ENCODE measurements at regions not wholly inside any gene's neighbourhood (a gene's known extent, or its start where the extent isn't known, plus 50 kb on each side); places are given as distances from the start of the nearest gene placed in this dataset.

DNA sequence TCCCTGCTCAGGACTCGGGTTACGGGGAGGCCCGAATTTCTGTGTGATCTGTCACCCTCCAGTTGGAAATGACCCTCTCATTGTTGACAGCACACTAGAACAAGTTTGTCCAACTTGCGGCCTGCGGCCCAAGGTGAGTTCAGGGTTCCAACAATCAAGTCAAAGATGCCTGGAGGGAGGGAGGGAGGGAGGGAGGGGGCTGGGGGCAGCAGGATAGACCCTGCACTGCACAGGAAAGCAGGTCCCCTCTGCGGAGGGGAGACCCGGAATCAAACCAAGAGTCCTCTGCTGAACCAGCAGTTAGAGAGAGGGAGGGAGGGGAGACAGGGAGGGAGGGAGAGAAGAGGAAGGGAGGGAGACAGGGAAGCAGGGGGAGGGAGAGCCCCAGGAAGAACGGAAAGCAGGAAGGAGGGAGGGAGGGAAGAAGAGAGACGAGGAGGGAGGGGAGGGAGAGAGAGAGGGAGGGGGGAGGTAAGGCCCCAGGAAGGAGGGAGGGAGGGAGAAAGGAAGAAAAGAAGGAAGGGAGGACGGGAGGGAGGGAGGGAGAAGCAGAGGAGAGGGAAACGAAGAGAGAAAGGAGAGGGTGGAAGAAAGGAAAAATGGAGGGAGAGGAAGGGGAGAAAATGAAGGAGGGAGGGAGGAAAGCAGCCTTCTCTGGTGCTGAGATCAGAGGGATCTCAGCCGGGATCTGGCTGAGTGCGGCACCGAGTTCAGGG lies 96.7 kb upstream of the CDH5 start:
- Histone ChIP-seq H3K9ac (ENCODE audit: extremely low read depth, low read length, poor library complexity, severe bottlenecking) (no peak overlapping the region), H3K36me3 (ENCODE audit: control insufficient read depth, insufficient read depth, low read length) (no peaks in the 10 kb centered on the region), H3K9me3 (ENCODE audit: control insufficient read depth, low read length) (no peaks in the 10 kb centered on the region), H3K4me1 (ENCODE audit: control insufficient read depth, insufficient read depth, low read length) (no peaks in the 10 kb centered on the region), H3K27me3 (ENCODE audit: control insufficient read depth, insufficient read depth, low read length, poor library complexity, severe bottlenecking) (peaks cover 18% of the 10 kb centered on the region), H3K4me3 (ENCODE audit: low read length) (no peak overlapping the region), H3K27ac (ENCODE audit: low read depth, low read length) (no peak overlapping the region)
- WGBS, 2 experiments (ENCODE audit: insufficient coverage in 1 of 2, insufficient read length in 1 of 2): 68 to 71% methylated on average over 6 to 14 of the region's 14 CpGs
- Mint-ChIP-seq H3K36me3 (ENCODE audit: low read depth) (no peaks in the 10 kb centered on the region), H3K9me3 (no peaks in the 10 kb centered on the region), H3K27me3 (ENCODE audit: insufficient read depth) (peaks cover 34% of the 10 kb centered on the region), H3K4me3 (no peak overlapping the region), H3K27ac (no peak overlapping the region), H3K4me1 (peaks cover 13% of the 10 kb centered on the region)
- TF ChIP-seq, protein P1, sequence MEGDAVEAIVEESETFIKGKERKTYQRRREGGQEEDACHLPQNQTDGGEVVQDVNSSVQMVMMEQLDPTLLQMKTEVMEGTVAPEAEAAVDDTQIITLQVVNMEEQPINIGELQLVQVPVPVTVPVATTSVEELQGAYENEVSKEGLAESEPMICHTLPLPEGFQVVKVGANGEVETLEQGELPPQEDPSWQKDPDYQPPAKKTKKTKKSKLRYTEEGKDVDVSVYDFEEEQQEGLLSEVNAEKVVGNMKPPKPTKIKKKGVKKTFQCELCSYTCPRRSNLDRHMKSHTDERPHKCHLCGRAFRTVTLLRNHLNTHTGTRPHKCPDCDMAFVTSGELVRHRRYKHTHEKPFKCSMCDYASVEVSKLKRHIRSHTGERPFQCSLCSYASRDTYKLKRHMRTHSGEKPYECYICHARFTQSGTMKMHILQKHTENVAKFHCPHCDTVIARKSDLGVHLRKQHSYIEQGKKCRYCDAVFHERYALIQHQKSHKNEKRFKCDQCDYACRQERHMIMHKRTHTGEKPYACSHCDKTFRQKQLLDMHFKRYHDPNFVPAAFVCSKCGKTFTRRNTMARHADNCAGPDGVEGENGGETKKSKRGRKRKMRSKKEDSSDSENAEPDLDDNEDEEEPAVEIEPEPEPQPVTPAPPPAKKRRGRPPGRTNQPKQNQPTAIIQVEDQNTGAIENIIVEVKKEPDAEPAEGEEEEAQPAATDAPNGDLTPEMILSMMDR (conservative IDR thresholded peaks at IDR 0.05): no peak
- DNase-seq: peak; percentile 47

DNA sequence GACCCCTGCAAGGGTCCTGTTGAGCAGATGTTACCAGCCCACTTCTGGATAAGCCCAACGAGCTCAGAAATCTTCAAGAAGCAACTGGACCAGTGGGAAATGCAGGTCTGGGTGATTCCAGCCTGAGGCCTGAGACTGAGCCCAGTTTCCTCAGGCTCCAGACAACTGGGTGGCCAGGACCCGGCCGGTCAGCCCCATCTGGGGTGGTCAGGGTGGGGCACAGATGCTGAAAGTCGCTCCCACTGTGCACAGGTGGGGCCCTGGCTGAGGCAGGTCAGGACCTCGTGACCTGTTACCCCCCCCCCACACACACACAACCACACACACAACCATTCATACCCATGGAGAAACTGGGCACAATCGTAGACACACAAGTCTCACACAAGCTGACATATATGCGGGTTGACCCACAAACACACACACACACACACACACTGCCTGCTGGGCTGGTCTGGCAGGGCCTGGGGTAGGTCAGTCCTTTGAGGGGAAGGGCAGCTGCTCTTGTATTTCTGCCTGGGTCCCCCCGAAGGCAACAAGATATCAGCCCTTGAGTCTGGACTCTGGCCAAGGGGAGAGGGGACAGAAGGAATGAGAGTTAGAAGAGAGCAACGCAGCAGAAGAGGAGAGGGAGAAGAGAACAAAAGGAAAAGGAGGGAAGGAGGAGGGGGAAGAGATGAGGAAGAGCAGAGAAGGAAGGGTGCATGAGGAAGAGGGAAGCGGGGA lies 99.0 kb upstream of the CDH5 start:
- H3K27ac ChIP-seq (ENCODE audit: low read depth, low read length): no peak overlapping the region
- TF ChIP-seq, protein P1 (conservative IDR thresholded peaks at IDR 0.05): no peak
- no peak overlapping the region for H3K9ac ChIP-seq (ENCODE audit: extremely low read depth, low read length, poor library complexity, severe bottlenecking)
- Mint-ChIP-seq H3K36me3 (ENCODE audit: low read depth) (no peaks in the 10 kb centered on the region), H3K27ac (no peak overlapping the region), H3K27me3 (ENCODE audit: insufficient read depth) (peaks cover 35% of the 10 kb centered on the region), H3K9me3 (no peaks in the 10 kb centered on the region), H3K4me3 (no peak overlapping the region), H3K4me1 (peaks cover 18% of the 10 kb centered on the region)
- no peaks in the 10 kb centered on the region for H3K36me3 ChIP-seq (ENCODE audit: control insufficient read depth, insufficient read depth, low read length)
- 80 to 81% methylated on average over 4 to 8 of the region's 10 CpGs for WGBS, 2 experiments (ENCODE audit: insufficient coverage in 1 of 2, insufficient read length in 1 of 2)
- no peaks in the 10 kb centered on the region for H3K4me1 ChIP-seq (ENCODE audit: control insufficient read depth, insufficient read depth, low read length)
- H3K4me3 ChIP-seq (ENCODE audit: low read length): no peak overlapping the region
- DNase-seq: peak; percentile 49
- H3K27me3 ChIP-seq (ENCODE audit: control insufficient read depth, insufficient read depth, low read length, poor library complexity, severe bottlenecking): peaks cover 18% of the 10 kb centered on the region
- no peaks in the 10 kb centered on the region for H3K9me3 ChIP-seq (ENCODE audit: control insufficient read depth, low read length)

DNA sequence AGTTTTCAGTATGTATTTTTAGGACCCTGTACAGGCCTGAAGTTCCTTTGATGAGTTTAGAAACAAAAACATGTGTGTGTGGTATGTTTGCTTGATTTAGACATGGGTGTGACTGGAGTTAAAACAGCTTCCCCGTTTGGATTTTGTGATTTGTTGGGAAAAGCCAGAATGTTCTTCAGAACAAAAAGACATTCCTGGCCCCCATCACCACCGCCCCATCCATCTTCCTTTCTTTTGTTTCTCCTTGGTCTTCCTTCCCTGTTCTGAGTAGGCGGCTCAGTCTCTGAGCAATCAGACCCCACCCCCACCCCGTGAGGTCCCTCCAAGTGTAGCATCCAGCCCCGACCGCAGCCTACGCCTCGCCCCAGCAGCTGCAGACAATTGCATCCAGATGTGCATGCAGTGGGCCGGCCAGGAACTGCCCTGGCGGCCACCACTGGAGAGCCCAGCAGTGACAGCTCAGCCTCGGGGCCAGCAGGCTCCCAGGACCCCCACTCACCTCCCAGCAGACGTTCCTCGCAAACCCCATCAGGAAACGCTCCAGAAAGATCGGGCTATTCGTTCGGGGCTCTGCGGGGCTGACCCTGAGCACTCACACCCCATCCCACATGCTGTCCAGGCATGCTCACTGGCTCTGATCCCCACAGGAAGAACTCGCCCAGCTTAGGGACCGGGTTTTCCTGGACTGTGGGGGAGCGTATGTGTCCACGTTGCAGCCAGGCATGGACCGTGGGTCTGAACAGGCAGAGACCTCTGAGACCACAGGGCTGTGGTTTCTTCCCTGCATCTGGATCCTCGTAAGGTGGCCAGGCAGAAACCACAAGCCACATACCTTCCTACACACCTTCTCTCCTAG lies 99.8 kb upstream of the CDH5 start:
- no peaks in the 10 kb centered on the region for H3K4me1 ChIP-seq (ENCODE audit: control insufficient read depth, insufficient read depth, low read length)
- H3K9me3 Mint-ChIP-seq: no peaks in the 10 kb centered on the region
- H3K9ac ChIP-seq (ENCODE audit: extremely low read depth, low read length, poor library complexity, severe bottlenecking): no peak overlapping the region
- TF ChIP-seq, protein P1 (conservative IDR thresholded peaks at IDR 0.05): no peak
- DNase-seq: peak; percentile 40
- no peak overlapping the region for H3K4me3 Mint-ChIP-seq
- no peaks in the 10 kb centered on the region for H3K36me3 Mint-ChIP-seq (ENCODE audit: low read depth)
- H3K27ac Mint-ChIP-seq: no peak overlapping the region
- H3K4me1 Mint-ChIP-seq: peaks cover 17% of the 10 kb centered on the region
- WGBS, 2 experiments (ENCODE audit: insufficient coverage in 1 of 2, insufficient read length in 1 of 2): 71 to 78% methylated on average over 8 to 24 of the region's 24 CpGs
- peaks cover 18% of the 10 kb centered on the region for H3K27me3 ChIP-seq (ENCODE audit: control insufficient read depth, insufficient read depth, low read length, poor library complexity, severe bottlenecking)
- no peak overlapping the region for H3K4me3 ChIP-seq (ENCODE audit: low read length)
- H3K27ac ChIP-seq (ENCODE audit: low read depth, low read length): no peak overlapping the region
- H3K36me3 ChIP-seq (ENCODE audit: control insufficient read depth, insufficient read depth, low read length): no peaks in the 10 kb centered on the region
- no peaks in the 10 kb centered on the region for H3K9me3 ChIP-seq (ENCODE audit: control insufficient read depth, low read length)
- peaks cover 34% of the 10 kb centered on the region for H3K27me3 Mint-ChIP-seq (ENCODE audit: insufficient read depth)

Measured in endodermal cell (in vitro differentiated cells).